Posterior cingulate gyrus (tissue), 11 donors: ENCODE measurements at regions not wholly inside any gene's neighbourhood (a gene's known extent, or its start where the extent isn't known, plus 50 kb on each side); places are given as distances from the start of the nearest gene placed in this dataset.

Experiments used
- DNase-seq, 10 donors: peaks; one replicate each; pipeline versions ENCODE4 v3.0.0 to v3.0.0-alpha.2; 2020 to 2021; ENCODE audit warnings: mixed read lengths in 3 of 10
- intact Hi-C: fragments of 100-400 bp; cut with DNase I; formaldehyde crosslinking; loops from one replicate; pipeline ENCODE4 v1.15.1; 2023

DNA sequence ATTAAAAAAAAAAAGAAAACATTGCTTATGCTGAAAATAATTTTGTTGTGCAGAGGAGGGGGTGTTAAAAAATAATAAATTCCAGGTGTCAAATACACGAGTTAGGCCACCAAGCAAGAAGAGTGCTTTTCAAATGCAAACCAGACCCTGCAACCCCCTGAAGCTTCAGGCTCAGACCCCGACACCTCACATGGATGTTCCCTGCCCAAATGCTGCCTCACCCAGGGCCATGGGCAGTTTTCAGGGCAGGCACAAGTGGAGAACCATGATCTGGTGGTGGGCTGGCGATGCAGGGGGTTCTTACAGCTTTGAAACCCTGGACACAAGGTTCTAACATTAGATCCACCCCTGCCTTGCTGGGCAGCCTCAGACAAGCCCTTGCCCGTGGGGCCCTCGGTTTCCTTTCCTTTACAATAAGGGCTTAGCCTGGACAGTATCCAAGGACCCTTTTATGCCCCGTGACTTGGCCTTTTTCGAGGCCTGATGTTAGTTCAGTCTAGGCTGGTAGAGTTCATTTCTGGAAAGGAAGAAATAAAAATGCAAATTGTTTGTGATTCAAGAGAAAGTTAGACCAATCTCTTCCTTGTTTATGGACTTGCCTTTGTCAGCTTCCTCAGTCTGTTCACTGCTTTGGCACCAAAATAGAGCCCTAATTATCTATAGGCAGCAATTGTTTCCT lies 168.7 kb downstream of the DDX1 start:
- DNase-seq, result peak in 1 of 10 donors; percentile 57
- intact Hi-C loops, result no loop called here

DNA sequence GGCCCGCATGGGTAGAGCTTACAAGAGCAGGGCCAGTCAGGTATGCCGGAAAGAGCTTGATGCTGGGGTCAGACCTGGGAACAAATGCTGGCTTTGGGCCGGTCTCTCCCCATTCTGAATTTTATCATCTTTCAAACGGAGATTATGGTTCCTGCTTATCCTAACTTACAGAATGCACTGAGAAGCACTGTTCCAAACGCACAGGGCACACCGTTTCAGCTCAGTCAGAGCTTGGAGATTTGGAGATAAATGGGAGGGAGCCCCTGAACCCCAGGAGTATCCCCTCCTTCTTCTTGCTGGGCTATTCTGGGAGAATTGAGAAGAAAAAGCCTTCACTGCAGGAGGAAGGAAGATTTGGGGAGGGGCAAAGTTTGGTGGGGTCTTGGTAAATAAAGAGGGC lies 169.4 kb downstream of the DDX1 start:
- intact Hi-C loops, result no loop called here

DNA sequence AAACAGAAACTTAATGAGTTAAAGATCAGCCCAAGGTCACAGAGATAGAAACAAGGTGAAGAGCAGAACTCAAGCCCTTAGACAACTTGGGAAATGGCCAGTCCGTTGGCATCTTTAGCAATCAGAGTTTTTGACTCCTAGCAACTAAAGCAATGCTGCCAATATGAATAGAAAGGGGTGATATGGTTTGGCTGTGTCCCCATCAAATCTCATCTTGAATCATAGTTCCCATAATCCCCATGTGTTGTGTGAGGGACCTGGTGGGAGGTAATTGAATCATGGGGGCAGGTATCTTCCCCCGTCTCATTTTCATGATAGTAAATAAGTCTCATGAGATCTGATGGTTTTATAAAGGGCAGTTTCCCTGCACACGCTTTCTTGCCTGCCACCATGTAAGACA lies 170.2 kb downstream of the DDX1 start:
- intact Hi-C loops, result no loop called here
- no peak for DNase-seq

More for the DNA sequence above, 169.4 kb downstream of the DDX1 start:
- peak in 1 of 10 donors; percentile 11 for DNase-seq

DNA sequence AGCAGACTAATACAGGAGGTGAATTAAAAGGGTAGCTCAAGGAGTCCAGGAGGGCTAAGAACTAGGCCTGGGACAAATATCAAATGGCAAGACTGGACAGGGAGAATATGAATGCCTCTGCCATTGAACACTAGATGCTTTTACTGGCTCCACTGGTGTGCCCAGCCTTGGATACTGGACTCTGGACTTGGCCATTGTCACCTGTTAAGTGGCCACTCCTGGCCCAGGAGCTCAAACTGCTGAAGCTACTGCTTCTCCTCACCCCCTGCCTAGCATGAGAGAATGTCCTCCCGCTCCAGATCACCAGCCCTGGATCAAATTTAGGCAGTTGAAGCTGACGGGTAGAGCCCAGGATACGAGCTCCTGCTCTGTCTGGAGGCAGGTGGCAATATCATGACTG lies 170.8 kb downstream of the DDX1 start:
- peak in 1 of 10 donors; percentile 50 for DNase-seq
- intact Hi-C loops, result no loop called here

DNA sequence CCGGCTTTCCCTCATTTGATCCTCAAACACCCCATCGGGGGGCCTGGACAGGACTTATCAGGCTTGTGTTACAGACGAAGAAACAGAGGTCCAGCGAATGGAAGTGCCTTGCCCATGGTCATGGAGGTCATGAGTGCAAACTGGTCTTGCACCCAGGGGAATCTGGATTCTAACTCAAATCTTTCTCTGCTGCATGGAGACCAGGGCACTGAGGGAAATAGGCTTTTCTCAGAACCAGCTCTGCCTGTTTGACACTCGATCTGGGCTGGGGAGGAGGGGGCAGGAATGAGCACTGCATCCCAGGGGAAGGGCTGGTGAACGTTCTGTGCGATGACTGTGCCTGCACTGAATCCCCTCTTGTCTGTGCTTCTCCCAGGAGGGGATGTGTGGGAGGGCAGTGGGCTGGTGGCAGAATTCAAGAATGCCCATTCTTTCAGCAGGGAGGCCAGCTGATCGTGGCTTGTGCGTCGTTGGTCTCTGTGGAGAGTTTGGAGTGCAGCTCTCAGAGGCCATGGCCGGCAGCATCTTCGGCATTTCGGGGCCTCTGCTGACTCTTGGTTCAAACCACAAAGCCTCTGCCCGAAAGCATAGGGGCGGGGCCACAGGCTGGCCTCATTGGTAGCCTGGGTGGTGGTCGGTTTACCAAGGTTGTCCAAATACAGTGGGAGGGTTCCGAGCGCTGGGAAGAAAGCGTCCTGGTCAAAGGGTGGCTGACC lies 171.6 kb downstream of the DDX1 start:
- intact Hi-C loops, result no loop called here
- peak in 1 of 10 donors; percentile 78 for DNase-seq

DNA sequence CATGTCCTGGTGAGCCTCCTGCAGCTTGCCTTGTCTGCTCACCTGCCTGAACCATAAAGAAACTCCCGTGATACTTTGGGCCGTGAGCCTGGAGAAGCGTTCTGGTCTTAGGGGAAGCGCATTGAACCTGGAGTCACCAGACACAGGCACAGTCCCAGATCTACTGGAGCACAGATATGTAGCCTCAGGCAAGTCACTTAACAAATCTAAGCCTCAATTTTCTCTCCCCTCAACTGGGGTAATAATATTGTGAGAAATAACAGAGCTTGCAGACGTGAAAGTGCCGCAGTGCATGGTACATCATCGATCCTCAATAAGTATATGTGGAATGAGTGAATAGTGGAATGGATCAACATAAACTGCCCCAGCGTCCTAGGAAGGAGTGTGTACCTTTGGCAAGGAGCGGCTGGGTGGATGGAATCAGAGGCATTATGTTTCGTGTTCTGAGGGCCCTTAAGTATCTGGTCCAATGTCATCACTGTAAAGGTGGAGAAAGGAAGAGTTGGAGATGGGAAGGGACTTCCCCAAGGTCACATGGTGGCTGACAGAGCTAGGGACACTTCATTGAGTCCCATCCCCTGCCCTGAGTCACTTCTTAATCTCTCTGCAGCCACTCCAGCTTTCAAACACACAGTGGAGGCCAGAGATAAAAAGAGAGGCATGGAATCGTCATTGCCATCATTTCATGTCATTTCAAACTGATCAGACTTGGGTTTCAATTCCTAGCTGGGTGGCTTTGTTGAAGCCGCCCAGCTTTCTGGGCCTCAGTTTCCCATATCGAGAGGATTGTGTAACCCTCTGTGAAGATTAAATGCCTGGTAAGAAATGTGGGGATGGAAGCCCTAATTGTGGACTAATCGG lies 172.4 kb downstream of the DDX1 start:
- intact Hi-C loops, result no loop called here
- no peak for DNase-seq

DNA sequence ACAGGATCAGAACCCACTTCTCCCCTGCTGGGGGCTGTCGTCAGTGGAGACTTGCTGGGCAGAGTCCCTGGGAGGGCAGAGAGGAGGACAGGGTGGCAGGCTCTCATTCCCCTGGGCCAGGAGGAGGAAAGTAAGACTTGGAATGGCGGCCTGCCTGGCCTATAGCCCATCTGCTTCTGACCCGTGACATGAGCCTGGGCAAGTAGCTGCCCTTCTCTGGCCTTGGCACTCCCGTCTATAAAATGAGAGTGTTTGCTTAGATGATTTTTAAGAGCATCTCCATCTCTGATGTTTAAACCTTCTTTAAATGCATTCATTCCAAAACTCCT lies 173.0 kb downstream of the DDX1 start:
- intact Hi-C loops, result no loop called here
- DNase-seq, result peak in 1 of 10 donors; percentile 70

DNA sequence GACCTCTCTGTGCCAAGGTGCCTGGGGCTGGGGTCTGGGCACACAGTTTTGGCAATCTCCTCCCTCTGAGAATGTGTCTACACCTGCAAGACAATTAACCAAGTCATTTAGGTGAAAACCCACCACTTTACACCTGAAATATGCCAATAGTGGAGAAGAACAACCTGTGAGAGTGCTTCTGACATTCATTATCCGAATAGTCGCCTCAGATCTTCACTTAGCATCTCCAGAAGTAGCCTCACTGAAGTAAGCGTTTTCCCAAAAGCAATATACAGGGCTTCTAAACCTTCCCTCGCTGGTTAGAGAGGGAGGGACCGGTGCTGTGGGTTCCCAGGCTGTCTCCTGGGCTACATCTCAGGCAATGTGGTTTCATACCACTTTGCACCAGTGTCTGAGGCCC lies 173.5 kb downstream of the DDX1 start:
- intact Hi-C loops, result no loop called here

DNA sequence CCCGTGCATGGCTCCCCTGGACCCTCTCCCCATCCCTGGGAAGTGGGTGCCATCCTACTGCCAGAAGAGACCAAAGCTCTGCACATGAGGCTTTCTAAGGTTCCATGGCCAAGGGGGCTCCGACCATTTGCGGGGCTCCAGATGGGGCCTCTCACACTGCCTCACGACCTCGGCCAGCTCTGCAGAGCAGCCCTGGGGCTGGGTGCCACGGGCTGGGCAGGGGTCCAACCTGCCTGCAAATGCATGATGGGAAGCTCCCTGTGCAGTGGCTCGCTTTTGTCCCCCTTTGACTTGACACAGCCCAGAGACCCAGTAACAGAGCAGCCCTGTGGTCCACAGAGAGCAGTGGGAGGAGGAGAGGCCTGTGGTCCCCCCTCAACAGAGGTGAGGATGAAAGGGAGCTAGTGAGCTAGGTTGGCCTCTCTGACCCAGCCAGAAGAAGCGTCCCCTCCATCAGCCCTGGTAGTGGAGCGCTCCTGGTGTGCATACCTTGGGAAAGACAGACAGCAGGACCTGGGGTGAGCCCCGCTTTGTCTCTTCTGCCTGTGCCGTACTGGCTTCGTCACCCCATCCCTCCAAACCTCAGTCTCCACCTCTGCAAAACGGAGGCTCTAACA lies 174.1 kb downstream of the DDX1 start:
- intact Hi-C loops, result no loop called here
- no peak for DNase-seq

More for the DNA sequence above, 173.5 kb downstream of the DDX1 start:
- no peak for DNase-seq

DNA sequence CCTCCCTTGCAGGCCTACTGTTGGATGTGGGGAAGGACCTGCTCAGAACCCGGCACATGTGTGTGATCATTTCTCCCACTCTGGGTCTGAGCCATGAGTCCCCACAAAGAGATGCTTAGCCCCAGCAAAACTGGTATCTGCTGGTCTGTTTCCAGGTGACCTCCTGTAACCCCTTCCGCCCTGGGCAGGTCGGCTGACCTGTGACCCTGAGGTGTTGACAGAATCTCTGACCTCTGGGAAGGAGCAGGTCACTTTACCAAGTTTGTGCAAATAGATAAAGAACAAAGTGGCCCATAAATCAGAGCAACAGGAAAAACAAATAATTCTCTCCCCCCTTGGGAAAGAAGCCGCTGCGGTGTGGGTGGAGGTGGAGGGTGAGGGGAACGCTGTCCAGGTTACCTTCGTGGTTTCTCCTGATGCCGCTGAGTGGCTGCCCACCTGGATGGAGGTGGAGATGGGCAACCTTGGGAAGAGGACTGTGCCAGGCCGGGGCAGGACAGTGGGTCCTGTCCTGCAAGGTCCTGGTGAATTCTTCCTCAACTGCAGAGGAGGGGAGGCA lies 174.0 kb upstream of the MYCN start:
- DNase-seq, result no peak
- intact Hi-C loops, result no loop called here

DNA sequence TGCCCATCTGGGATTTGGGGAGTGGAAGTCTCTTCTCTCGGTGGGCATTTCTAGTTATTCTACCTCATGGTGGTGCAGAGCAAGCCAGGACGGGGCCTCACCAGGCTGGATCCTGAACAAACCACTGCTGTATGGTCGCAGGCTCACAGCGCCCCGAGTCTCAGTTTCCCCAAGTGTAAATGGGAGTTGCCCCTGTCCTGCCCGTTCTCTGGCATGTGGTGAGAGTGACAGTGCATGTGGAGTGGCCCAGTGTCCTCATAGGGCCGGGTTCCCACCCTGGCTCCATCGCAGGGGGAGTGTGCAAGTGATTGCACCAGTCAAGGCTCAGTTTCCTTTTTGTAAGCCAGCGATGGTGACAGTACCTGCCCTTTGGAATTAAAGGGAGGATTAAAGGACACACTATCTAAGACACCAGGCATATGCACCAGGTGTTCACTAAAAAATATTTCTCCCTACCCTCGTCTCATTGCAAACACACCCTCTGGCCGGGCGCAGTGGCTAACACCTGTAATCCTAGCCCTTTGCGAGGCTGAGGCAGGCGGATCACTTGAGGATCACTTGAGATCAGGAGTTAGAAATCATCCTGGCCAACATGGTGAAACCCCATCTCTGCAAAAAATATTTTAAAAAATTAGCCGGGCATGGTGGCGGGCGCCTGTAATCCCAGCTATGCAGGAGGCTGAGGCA lies 173.3 kb upstream of the MYCN start:
- DNase-seq, result no peak
- intact Hi-C loops, result no loop called here

DNA sequence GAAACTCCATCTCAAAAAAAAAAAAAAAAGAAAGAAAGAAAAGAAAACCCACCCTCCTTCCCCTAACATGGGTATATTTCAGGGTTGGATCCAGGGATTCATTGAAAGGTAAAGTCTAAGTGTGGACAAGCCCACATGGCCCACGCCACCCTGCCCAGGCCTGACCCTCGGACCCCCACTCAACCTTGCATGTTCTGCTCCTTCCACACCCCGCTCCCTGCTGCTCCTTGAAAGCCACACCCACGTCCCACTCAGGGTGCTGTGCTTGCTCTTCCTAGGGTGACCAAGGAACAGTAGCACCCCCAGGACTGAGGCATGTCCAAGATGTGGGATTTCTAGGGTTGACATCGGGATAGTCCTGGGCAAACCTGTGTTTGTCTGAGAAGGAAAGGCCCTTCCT lies 172.7 kb upstream of the MYCN start:
- intact Hi-C loops, result no loop called here
- DNase-seq, result peak in 1 of 10 donors; percentile 78

DNA sequence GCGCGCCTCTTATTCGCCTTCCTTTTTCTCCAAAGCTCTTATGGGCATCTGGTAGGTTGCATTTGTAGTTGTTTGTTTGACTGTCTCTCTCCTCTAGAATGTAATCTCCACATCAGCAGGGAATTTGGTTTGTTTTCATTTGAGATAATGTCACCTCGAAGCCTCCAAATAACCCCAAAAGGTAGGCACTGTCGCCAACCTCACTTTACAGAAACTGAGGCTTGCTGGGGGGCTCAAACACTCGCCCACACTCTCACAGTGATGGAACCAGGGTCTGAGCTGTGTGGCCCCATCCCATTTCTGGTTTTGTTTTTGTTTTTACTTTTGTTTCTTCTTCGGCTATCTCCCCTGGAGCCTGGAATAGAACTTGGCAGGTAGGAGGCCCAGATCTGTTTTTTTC lies 172.2 kb upstream of the MYCN start:
- intact Hi-C loops, result no loop called here
- DNase-seq, result no peak

DNA sequence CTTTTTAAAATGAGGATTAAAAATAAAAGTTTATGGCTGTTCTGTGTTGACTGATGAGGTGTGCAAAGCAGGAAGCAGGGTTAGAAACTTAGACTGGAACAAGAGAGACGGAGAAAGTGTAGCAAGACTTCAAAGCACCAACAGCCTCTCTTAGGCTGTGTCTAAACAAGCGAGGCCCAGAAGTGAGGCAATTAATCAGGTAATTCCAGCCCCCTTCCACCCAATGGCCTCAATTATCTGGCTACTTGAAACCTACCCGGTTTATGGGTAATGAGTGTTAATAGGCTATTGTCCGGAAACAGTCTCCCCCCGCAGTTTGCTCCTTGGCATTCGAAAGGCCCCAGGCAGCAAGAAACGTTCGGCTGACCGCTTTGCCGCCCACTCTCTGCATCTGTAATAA lies 171.7 kb upstream of the MYCN start:
- intact Hi-C loops, result no loop called here
- no peak for DNase-seq

DNA sequence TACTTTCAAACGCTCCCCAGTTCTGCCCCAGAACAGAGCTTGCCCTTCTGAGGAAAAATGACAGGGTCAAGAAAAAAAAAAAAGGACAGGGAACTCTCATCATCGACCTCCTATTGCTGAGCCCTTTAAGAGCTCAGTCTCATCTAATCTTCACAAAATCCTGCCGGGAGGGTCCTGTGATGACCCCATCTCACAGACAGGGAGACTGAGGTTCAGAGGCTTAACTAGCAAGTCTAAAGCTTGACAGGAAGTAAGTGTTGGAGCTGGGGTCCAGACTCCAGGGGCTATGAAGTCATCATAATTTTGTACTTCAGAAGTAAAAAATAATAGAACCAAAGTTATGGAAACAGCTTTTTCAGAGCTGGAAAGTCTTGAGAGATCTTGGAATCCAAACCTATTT lies 171.1 kb upstream of the MYCN start:
- no peak for DNase-seq
- intact Hi-C loops, result no loop called here

DNA sequence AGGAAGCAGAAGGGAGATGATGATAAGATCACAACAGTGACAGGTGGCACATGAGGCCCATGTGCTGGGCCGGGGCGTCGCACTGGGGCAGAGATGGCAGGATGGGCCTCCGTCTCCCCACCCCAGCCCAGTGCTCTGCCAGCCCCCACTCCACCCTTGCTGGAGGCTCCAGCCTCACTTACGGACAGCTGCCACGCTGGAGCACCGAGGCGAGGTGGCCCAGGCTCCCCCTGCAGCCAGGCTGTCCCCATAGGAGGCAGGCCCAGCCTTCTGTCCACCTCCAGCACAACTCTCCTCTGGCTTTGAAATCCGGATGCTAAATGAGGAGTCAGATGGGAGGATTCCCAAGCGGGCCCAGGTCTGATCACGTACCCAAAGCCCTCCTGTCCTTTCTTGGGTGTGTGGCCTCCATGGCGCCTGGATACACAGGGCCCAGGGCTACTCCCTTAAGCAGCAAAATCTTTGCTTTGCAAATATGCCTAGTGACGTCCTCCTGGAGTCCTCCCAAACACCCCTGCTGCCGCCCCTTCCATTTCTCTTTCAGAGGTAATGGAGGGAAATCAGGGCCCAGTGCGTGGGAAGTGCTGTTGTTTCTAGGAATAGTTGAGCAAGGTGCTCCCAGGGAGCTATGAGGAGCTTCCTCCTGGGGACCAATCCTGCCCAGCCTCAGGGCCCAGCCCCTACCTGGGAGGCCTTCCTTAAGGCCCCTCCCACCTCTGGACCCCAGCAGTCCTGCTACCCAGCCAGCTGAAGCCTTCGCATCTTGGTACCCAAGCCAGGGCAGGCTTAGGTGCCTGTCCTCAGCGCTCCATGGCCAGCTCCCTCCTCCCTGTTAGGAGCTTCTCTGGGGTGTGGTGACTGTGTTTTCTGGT lies 170.4 kb upstream of the MYCN start:
- intact Hi-C loops, result no loop called here
- DNase-seq, result no peak

DNA sequence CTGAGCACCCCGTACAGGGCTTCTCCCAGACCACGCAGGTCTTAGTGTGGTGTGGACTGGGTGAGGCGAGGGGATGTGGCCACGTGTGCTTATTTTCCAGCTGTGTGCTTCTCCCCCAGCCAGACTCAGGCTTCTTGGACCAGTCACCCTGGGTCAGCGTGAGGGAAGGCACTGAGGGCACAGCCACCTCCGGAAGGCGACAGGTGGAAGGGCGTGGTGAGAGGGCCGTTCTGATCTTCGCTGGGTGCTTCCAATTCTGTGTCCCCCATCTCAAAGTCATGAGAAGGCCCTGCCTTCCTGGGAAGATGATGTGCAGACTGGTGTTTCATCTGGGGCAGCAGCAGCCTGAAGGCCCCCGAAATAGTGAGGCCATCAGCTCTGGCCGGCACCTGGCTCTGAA lies 169.7 kb upstream of the MYCN start:
- no peak for DNase-seq
- intact Hi-C loops, result no loop called here

DNA sequence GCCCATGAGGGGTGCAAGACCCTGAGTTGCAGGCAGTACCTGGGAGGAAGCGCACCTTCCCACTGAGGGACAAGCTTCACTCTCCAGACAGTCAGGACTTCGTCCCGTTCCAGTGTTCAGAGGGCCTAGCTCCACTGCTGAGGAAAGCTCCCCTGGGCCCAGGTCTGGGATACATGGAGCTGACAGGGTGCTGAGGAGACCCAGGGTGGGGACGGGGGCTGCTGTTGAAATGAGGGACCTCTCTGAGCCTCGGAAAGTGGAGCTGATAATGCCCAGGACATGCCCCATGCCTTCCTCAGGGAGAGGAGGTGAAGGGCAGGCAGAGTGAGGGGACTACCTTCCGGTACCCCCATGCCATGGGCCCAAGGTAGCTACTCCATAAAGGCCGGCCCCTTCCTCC lies 169.2 kb upstream of the MYCN start:
- DNase-seq, result no peak
- intact Hi-C loops, result no loop called here

DNA sequence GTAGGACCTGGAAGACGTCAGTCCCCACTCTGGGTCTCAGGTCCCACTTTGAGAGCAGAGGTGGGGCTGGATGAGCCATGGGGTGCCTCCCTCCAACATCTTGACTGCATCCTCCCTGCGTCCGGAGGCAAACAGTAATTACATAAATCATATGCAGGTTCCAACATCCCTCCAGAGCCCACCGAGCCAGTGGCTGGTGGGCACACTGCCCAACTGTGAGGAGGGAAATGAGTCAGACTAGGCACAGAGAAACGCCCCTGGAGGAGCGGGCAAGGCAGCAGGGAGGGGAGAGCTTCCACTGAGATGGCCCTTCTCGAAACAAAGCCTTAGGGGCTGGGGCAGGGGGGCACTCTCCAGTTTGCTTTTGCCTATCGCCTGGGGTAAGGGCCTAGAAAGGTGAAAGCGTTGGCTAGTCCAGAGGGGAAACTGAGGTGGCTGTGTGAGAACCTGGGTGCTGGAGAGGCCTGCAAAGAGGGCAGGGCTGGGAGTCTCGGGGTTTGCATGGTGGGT lies 168.2 kb upstream of the MYCN start:
- intact Hi-C loops, result no loop called here

More for the DNA sequence above, 168.2 kb upstream of the MYCN start:
- DNase-seq, result no peak
